ENCODE measurements at regions not wholly inside any gene's neighbourhood (a gene's known extent, or its start where the extent isn't known, plus 50 kb on each side); places are given as distances from the start of the nearest gene placed in this dataset.

DNA sequence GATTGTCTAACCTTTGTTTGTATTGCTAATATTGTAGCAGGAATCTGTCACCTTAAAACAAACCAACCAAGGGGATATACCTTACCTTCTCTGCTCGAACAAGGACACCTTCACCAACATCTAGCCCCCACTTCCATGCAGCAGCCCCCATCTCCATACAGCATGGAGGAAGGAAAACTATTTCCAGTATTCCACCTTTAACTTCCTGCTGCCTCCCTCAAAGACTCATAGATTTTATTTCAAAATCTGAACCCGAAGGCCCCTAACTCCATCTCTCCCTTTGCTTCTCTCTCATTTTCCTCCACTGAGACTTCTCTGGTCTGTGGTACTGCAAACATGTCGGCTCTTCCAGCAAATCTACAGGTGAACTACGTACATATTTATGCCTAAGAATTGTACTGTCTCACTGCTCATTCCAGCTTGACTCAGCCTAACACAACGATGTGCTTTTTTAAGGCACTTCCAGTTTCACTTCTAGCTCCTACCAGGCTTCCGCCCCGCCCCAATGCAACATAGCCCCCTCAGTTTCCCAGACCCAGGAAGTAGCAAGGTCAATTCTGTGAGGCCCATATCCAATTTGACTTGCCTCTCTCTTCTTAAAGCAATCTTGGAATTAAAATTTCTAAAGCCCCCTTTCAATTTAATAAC lies 70.7 kb upstream of the RNF38 start:
- H3K9me1 ChIP-seq (ENCODE audit: insufficient read depth, low read length), result 0 out of 2 replicates have a peak, but pooled peaks cover 5% of the 10 kb centered on the region
- intact Hi-C loops (cut with micrococcal nuclease) (no loop called here), dilution Hi-C loops (cut with HindIII; ENCODE audit: low sequenced_read_pairs, unreplicated experiment) (no loop called here), in situ Hi-C loops (cut with MboI; ENCODE audit: low sequenced_read_pairs) (no loop called here)
- H3K4me2 ChIP-seq (ENCODE audit: low read depth, low read length), result peak overlapping the region; percentile 86
- DNase-seq, result peak; percentile 71
- 0 out of 2 replicates have a peak overlapping the region, but pooled peaks have one; percentile 40 for H2BK120ac ChIP-seq (ENCODE audit: low read depth, low read length)
- WGBS, 2 experiments (ENCODE audit: extremely low coverage in 2 of 2, insufficient read length in 1 of 2), result 67% methylated on average over 2 of the region's 7 CpGs; no CpG with 5 or more reads in 1 of the 2 experiments
- peak; percentile 98 for ATAC-seq (ENCODE audit: low read depth)
- H2AK9ac ChIP-seq (replicated peaks; ENCODE audit: low read depth, low read length, poor library complexity), result peak overlapping the region; percentile 66
- peak overlapping the region; percentile 61 for H3K27ac ChIP-seq (ENCODE audit: insufficient read depth, low read length)
- H4K8ac ChIP-seq (ENCODE audit: low read depth in 2 of 2, low read length in 2 of 2), result peak overlapping the region; percentile 2 to 62; a peak in 2 of 4 replicates
- CTCF ChIA-PET, result interaction anchor here (1.0 to 1.1 kb wide), 2 partner anchors 15 to 17 kb away, joined by 3 read pairs; no protein-coding TSS in a partner anchor
- POLR2A ChIA-PET (ENCODE audit: unreplicated experiment), result no interaction called here
- peak overlapping the region; percentile 82 for H2AFZ ChIP-seq (replicated peaks; ENCODE audit: low read length, poor library complexity)
- no TSS peak for BruUV-seq (replicated peaks)
- H3K18ac ChIP-seq (ENCODE audit: low read depth, low read length), result peak overlapping the region; percentile 46; the same call in 1 of the 2 replicates
- no peaks in the 10 kb centered on the region for H3K36me3 ChIP-seq (ENCODE audit: control insufficient read depth, insufficient read depth, low read length)
- peak overlapping the region; percentile 35; the same call in 1 of the 2 replicates for H3K4me3 ChIP-seq (ENCODE audit: insufficient read depth, low read depth, low read length)
- no peaks in the 10 kb centered on the region for H3K9me3 ChIP-seq (ENCODE audit: control insufficient read depth, insufficient read depth, low read length)
- peak overlapping the region; percentile 10; the same call in 1 of the 2 replicates for H3K23ac ChIP-seq (ENCODE audit: low read depth, low read length)
- peaks cover 20 to 44% of the 10 kb centered on the region in 2 experiments for H3K79me1 ChIP-seq (ENCODE audit: low read depth in 1 of 2, low read length in 2 of 2)
- peak overlapping the region; percentile 39; the same call in 1 of the 2 replicates for H4K91ac ChIP-seq (ENCODE audit: insufficient read depth, low read depth, low read length)
- H3K56ac ChIP-seq (ENCODE audit: extremely low read depth, insufficient read depth, low read length), result peak overlapping the region; percentile 41; the same call in 1 of the 2 replicates
- H3K14ac ChIP-seq (replicated peaks; ENCODE audit: low read depth, low read length), result peak overlapping the region; percentile 92
- peak overlapping the region; percentile 56 for H3K4ac ChIP-seq (ENCODE audit: low read depth, low read length)
- TF ChIP-seq NFE2L2 (IDR thresholded peaks at IDR 0.05; ENCODE audit: low read depth, low read length) (no peak), BHLHE40 (IDR thresholded peaks at IDR 0.05; ENCODE audit: low read depth, low read length) (no peak), FOS (IDR thresholded peaks at IDR 0.05; ENCODE audit: low read depth, low read length) (no peak), MXI1 (IDR thresholded peaks at IDR 0.05; ENCODE audit: borderline replicate concordance, low read depth, low read length) (no peak), POLR2A (IDR thresholded peaks at IDR 0.05; ENCODE audit: low read depth, low read length) (no peak), RFX5 (IDR thresholded peaks at IDR 0.05; ENCODE audit: low read depth, low read length) (no peak), SMC3 (IDR thresholded peaks at IDR 0.05; ENCODE audit: low read depth, low read length) (no peak)
- TF ChIP-seq, protein P1, sequence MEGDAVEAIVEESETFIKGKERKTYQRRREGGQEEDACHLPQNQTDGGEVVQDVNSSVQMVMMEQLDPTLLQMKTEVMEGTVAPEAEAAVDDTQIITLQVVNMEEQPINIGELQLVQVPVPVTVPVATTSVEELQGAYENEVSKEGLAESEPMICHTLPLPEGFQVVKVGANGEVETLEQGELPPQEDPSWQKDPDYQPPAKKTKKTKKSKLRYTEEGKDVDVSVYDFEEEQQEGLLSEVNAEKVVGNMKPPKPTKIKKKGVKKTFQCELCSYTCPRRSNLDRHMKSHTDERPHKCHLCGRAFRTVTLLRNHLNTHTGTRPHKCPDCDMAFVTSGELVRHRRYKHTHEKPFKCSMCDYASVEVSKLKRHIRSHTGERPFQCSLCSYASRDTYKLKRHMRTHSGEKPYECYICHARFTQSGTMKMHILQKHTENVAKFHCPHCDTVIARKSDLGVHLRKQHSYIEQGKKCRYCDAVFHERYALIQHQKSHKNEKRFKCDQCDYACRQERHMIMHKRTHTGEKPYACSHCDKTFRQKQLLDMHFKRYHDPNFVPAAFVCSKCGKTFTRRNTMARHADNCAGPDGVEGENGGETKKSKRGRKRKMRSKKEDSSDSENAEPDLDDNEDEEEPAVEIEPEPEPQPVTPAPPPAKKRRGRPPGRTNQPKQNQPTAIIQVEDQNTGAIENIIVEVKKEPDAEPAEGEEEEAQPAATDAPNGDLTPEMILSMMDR (conservative IDR thresholded peaks at IDR 0.05; ENCODE audit: low read depth, low read length), result no peak
- peak overlapping the region; percentile 70 for H2AK5ac ChIP-seq (ENCODE audit: low read depth, low read length)
- H3K4me1 ChIP-seq (ENCODE audit: control insufficient read depth, insufficient read depth, low read length), result peaks cover 4% of the 10 kb centered on the region; the same call in 1 of the 2 replicates
- H2BK5ac ChIP-seq (ENCODE audit: low read depth, low read length, poor library complexity, severe bottlenecking), result peak overlapping the region; percentile 53
- H2BK20ac ChIP-seq (ENCODE audit: low read depth, low read length), result no peak overlapping the region
- 0 out of 2 replicates have a peak, but pooled peaks cover 3% of the 10 kb centered on the region for H4K20me1 ChIP-seq (ENCODE audit: insufficient read depth, low read length)
- H4K5ac ChIP-seq (ENCODE audit: low read depth, low read length), result peak overlapping the region; percentile 5
- H2BK15ac ChIP-seq (ENCODE audit: low read depth, low read length), result no peak overlapping the region
- no peaks in the 10 kb centered on the region for H3K27me3 ChIP-seq (ENCODE audit: control insufficient read depth, insufficient read depth, low read length)
- peak overlapping the region; percentile 43 for H3K9ac ChIP-seq (ENCODE audit: low read depth, low read length)

Data from IMR-90 (cell line).